ENCODE measurements at regions not wholly inside any gene's neighbourhood (a gene's known extent, or its start where the extent isn't known, plus 50 kb on each side); places are given as distances from the start of the nearest gene placed in this dataset.

DNA sequence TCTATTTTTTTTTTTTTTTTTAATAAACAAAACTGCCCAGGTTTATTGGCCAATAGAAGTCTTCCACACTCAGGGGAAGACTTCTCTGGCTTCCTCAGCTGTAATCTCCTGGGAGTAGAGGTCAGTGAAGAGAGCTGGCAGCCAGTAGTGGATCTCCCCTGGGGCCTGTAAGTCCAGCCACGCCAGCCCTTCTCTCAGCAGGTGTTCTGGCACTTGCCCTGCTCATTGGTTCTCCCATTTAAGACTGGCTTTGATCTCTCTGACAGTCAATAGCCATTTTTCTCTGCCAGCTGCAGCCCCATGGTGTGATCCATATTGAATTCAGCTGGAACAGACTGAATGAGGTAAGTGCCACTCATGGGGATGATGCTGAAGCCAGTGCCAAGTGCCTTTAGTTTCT, 170.6 kb upstream of the SPHKAP start:
- H3K4me3 ChIP-seq (replicated peaks; ENCODE audit: low read depth, low read length) = no peak overlapping the region
- no peaks in the 10 kb centered on the region for H3K27me3 ChIP-seq (replicated peaks; ENCODE audit: control insufficient read depth, insufficient read depth, low read length)
- DNase-seq (ENCODE audit: extremely low read depth, insufficient read length) = no peak
- TF ChIP-seq, protein P1, sequence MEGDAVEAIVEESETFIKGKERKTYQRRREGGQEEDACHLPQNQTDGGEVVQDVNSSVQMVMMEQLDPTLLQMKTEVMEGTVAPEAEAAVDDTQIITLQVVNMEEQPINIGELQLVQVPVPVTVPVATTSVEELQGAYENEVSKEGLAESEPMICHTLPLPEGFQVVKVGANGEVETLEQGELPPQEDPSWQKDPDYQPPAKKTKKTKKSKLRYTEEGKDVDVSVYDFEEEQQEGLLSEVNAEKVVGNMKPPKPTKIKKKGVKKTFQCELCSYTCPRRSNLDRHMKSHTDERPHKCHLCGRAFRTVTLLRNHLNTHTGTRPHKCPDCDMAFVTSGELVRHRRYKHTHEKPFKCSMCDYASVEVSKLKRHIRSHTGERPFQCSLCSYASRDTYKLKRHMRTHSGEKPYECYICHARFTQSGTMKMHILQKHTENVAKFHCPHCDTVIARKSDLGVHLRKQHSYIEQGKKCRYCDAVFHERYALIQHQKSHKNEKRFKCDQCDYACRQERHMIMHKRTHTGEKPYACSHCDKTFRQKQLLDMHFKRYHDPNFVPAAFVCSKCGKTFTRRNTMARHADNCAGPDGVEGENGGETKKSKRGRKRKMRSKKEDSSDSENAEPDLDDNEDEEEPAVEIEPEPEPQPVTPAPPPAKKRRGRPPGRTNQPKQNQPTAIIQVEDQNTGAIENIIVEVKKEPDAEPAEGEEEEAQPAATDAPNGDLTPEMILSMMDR (IDR thresholded peaks at IDR 0.05; ENCODE audit: insufficient read depth, low read length, poor library complexity, severe bottlenecking) = no peak
- no peaks in the 10 kb centered on the region for H3K36me3 ChIP-seq (ENCODE audit: control insufficient read depth, insufficient read depth, low read length)

DNA sequence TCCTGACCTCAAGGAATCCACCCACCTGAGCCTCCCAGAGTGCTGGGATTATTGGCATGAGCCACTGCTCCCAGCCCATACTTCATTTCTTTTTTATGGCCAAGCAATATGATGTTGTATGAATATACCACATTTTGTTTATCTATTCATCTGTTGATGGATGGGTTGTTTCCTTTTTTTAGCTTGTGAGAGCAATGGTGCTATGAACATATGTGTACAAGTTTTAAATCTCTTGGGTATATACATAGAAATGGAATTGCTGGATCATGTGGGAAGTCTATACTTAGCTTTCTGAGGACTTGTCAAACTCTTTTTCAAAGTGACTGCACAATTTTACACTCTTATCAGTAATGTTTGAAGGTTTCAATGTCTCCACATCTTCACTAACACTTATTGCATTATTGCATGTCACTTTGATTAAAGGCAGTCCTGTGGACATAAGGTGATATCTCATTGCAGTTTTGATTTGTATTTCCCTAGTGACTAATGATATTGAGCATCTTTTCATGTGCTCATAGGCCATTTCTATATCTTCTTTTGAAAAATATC, 167.1 kb upstream of the SPHKAP start:
- Histone ChIP-seq H3K27me3 (replicated peaks; ENCODE audit: control insufficient read depth, insufficient read depth, low read length) (no peaks in the 10 kb centered on the region), H3K36me3 (ENCODE audit: control insufficient read depth, insufficient read depth, low read length) (no peaks in the 10 kb centered on the region), H3K4me3 (replicated peaks; ENCODE audit: low read depth, low read length) (no peak overlapping the region)
- TF ChIP-seq, protein P1 (IDR thresholded peaks at IDR 0.05; ENCODE audit: insufficient read depth, low read length, poor library complexity, severe bottlenecking) = no peak
- no peak for DNase-seq (ENCODE audit: extremely low read depth, insufficient read length)

DNA sequence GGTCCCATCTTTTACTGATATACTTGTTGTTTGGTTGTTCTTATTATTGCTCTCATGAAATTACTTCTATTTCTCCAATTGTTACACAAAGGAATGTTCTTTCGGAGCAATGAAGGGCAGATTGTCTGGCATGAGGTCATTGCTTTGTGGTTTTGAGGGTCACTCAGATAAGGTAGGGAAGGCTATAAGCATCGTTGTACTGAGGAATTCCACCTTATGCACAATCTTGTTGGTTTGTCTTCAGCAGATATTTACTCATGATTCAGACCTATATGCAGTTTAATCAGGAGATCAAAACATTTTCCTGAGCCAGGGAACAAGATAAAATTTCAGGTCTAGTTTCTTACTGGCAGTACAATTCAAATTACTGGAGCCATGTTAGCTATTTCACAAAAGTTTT, 163.0 kb upstream of the SPHKAP start:
- TF ChIP-seq, protein P1 (IDR thresholded peaks at IDR 0.05; ENCODE audit: insufficient read depth, low read length, poor library complexity, severe bottlenecking) = no peak
- Histone ChIP-seq H3K4me3 (replicated peaks; ENCODE audit: low read depth, low read length) (no peak overlapping the region), H3K27me3 (replicated peaks; ENCODE audit: control insufficient read depth, insufficient read depth, low read length) (no peaks in the 10 kb centered on the region), H3K36me3 (ENCODE audit: control insufficient read depth, insufficient read depth, low read length) (no peaks in the 10 kb centered on the region)
- no peak for DNase-seq (ENCODE audit: extremely low read depth, insufficient read length)

DNA sequence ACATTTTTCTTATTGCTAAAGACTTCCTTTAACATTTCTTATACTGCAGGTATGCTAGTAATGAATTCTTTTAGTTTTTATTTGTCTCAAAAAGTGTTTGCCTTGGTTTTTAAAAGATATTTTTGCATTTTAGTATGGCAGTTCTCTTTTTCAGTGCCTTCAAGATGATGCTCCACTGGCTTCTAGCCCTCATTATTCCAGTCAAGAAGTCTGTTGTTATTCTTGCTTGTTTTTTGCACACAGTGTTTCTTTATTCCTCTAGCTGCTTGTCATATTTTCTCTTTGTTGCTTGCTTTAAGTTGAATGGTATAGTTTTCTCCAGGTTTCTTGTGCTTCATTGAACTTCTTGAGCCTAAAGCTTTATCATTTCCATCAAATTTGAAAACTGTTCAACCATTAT, 158.0 kb upstream of the SPHKAP start:
- TF ChIP-seq, protein P1 (IDR thresholded peaks at IDR 0.05; ENCODE audit: insufficient read depth, low read length, poor library complexity, severe bottlenecking) = no peak
- DNase-seq (ENCODE audit: extremely low read depth, insufficient read length) = no peak
- H3K27me3 ChIP-seq (replicated peaks; ENCODE audit: control insufficient read depth, insufficient read depth, low read length) = no peaks in the 10 kb centered on the region
- H3K36me3 ChIP-seq (ENCODE audit: control insufficient read depth, insufficient read depth, low read length) = no peaks in the 10 kb centered on the region
- H3K4me3 ChIP-seq (replicated peaks; ENCODE audit: low read depth, low read length) = no peak overlapping the region

DNA sequence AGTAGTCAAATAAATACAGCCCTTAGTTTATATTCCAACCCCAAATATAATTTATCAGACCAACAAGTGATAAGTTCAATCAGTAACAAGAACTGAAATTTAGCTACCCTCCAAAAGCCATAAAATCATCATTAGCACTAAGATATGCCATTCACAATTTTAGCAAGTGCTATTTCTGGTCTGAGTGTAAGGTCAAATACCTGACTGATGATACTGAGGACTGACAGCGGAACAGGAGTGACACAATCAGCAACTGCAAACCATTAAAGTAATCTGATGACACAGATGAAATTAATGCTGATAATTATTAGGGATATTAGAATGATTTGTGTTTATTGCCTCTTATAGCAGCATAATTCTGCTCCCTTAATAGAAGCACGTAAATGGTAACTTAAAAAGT, 152.7 kb upstream of the SPHKAP start:
- Histone ChIP-seq H3K4me3 (replicated peaks; ENCODE audit: low read depth, low read length) (no peak overlapping the region), H3K27me3 (replicated peaks; ENCODE audit: control insufficient read depth, insufficient read depth, low read length) (no peaks in the 10 kb centered on the region), H3K36me3 (ENCODE audit: control insufficient read depth, insufficient read depth, low read length) (no peaks in the 10 kb centered on the region)
- TF ChIP-seq, protein P1 (IDR thresholded peaks at IDR 0.05; ENCODE audit: insufficient read depth, low read length, poor library complexity, severe bottlenecking) = no peak
- DNase-seq (ENCODE audit: extremely low read depth, insufficient read length) = no peak

DNA sequence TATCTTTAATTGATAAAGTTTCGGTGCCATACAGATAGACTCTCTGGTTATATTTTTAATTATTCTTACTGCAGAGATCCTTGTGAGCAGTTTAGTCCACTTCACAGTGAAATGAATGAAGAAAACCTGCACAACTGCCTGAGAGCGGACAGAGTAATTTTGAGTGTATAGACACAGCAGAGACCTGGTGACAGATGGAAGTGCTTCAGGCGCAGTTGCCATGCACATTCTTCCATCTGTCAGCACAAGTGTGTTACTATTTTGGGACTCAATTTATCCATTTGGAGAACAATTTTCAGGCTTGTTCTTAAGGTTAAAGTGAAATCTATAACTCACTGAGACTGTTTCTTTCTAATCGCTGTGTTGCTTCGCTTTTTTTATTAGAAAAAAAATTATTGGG, 147.8 kb upstream of the SPHKAP start:
- TF ChIP-seq, protein P1 (IDR thresholded peaks at IDR 0.05; ENCODE audit: insufficient read depth, low read length, poor library complexity, severe bottlenecking) = no peak
- no peak for DNase-seq (ENCODE audit: extremely low read depth, insufficient read length)
- no peaks in the 10 kb centered on the region for H3K36me3 ChIP-seq (ENCODE audit: control insufficient read depth, insufficient read depth, low read length)
- no peaks in the 10 kb centered on the region for H3K27me3 ChIP-seq (replicated peaks; ENCODE audit: control insufficient read depth, insufficient read depth, low read length)
- no peak overlapping the region for H3K4me3 ChIP-seq (replicated peaks; ENCODE audit: low read depth, low read length)

All from GM06990 (cell line).